ENCODE measurements at regions not wholly inside any gene's neighbourhood (a gene's known extent, or its start where the extent isn't known, plus 50 kb on each side); places are given as distances from the start of the nearest gene placed in this dataset.

DNA sequence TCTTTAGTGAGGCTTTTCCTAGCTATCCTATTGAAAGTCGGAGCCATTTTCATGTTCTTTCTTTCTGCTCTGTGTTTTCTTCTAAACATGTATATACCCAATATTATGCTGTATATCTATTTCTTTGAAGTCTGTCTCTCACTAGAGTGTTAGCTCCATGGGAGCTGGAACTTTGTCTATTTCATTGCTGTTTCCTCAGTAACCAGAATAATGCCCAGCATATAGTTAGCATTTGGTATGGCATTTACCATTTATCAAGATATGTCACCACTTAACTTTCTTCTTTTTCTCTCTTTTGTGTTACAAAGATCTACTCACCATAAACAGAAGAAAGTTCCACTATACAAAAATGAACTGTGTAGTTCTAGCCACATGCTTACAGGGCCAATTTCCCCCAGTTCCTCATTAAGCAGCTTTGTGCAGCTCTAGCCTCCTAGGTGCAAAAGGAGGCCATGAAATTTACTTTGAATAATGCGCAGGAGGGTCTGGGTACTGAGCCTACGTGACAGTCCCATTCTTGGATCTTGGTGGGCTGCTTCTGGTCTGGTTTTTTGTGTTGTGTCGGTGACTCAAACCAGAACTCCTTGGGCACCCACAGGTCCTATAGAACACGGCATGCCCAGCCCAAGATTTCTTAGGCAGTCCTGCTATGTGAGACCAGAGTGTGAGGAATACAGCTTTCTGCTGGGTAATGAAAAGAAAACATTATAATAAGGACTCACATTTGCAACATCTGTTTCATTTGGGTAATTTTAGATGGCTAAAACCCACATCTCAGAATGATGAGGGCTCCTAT lies 302.3 kb upstream of the IGFBP7 start:
- TF ChIP-seq, protein P1, sequence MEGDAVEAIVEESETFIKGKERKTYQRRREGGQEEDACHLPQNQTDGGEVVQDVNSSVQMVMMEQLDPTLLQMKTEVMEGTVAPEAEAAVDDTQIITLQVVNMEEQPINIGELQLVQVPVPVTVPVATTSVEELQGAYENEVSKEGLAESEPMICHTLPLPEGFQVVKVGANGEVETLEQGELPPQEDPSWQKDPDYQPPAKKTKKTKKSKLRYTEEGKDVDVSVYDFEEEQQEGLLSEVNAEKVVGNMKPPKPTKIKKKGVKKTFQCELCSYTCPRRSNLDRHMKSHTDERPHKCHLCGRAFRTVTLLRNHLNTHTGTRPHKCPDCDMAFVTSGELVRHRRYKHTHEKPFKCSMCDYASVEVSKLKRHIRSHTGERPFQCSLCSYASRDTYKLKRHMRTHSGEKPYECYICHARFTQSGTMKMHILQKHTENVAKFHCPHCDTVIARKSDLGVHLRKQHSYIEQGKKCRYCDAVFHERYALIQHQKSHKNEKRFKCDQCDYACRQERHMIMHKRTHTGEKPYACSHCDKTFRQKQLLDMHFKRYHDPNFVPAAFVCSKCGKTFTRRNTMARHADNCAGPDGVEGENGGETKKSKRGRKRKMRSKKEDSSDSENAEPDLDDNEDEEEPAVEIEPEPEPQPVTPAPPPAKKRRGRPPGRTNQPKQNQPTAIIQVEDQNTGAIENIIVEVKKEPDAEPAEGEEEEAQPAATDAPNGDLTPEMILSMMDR (IDR thresholded peaks at IDR 0.05; ENCODE audit: low read depth, low read length, poor library complexity, severe bottlenecking) = no peak
- no peak for TF ChIP-seq EZH2phosphoT487 (IDR thresholded peaks at IDR 0.05; ENCODE audit: borderline replicate concordance, low read length)

Data from DOHH2 (cell line).